22Rv1 (cell line): ENCODE measurements at regions not wholly inside any gene's neighbourhood (a gene's known extent, or its start where the extent isn't known, plus 50 kb on each side); places are given as distances from the start of the nearest gene placed in this dataset.

Source experiments
- CTCF ChIP-seq: fragments of 450-650 bp; IDR thresholded peaks from 2 replicates; pipeline ENCODE4 v1.5.1; 2017; ENCODE audit warnings: mild to moderate bottlenecking
- ZFX ChIP-seq: fragments of 450-650 bp; IDR thresholded peaks from 2 replicates; pipeline ENCODE4 v1.6.1; 2017; ENCODE audit warnings: antibody characterized with exemption, borderline replicate concordance

GRCh38 chr2:211141646-211142045 is 585.2 kb downstream of the CPS1 start:
- no peak for TF ChIP-seq CTCF
- no peak for TF ChIP-seq ZFX
